ENCODE measurements at regions not wholly inside any gene's neighbourhood (a gene's known extent, or its start where the extent isn't known, plus 50 kb on each side); places are given as distances from the start of the nearest gene placed in this dataset.

- no peak for TF ChIP-seq EZH2 (IDR thresholded peaks at IDR 0.05; ENCODE audit: borderline replicate concordance, low read depth, low read length, poor library complexity, severe bottlenecking)
- no peak for TF ChIP-seq CTCF (conservative IDR thresholded peaks at IDR 0.05; ENCODE audit: low read depth, low read length)
These were observed 259.7 kb downstream of the LNPK start for GRCh38 chr2:175742367-175742766.

Measured in A673 (cell line).